Natural killer cell treated with Interleukin-12 subunit alpha and Interleukin-12 subunit beta and Interleukin-15 and Interleukin-18, amount 100 ng/mL, for 72 hours (primary cell): ENCODE measurements at regions not wholly inside any gene's neighbourhood (a gene's known extent, or its start where the extent isn't known, plus 50 kb on each side); places are given as distances from the start of the nearest gene placed in this dataset.

ENCODE experiments used
- ATAC-seq, 2 donors: fragments of 150-1000 bp; cut with Tn5 transposase in 1 of 2; sonication (Bioruptor Pico), chemical (Tn5 transposase) in 1 of 2; 2 replicates each; pipeline ENCODE4 v1.10.0; 2021
- DNase-seq: peaks from one replicate; pipeline ENCODE4 v3.0.0; 2022; ENCODE audit warnings: low spot score
- H3K27ac Mint-ChIP-seq, 2 donors: 1 replicate in 1 of 2; 2 replicates in 1 of 2; pipeline ENCODE4 v1.8.0; 2022; ENCODE audit warnings: mixed read lengths in 2 of 2, mild to moderate bottlenecking in 1 of 2, moderate library complexity in 1 of 2
- H3K27me3 Mint-ChIP-seq, 2 donors: 1 replicate in 1 of 2; 2 replicates in 1 of 2; pipeline ENCODE4 v1.8.0; 2022; ENCODE audit warnings: mixed read lengths in 2 of 2
- H3K36me3 Mint-ChIP-seq: one replicate; pipeline ENCODE4 v1.8.0; 2022; ENCODE audit warnings: mixed read lengths
- H3K4me1 Mint-ChIP-seq, 2 donors: 1 replicate in 1 of 2; 2 replicates in 1 of 2; pipeline ENCODE4 v1.8.0; 2022; ENCODE audit warnings: low read depth in 2 of 2, mixed read lengths in 2 of 2, mild to moderate bottlenecking in 1 of 2
- H3K4me3 Mint-ChIP-seq: one replicate; pipeline ENCODE4 v1.8.0; 2022; ENCODE audit warnings: mixed read lengths
- H3K9me3 Mint-ChIP-seq: 2 replicates; pipeline ENCODE4 v1.8.0; 2022; ENCODE audit warnings: mixed read lengths

GRCh38 chr2:174697255-174697654 lies 67.0 kb downstream of the CHRNA1 start:
- peaks cover 0 to 5% of the 10 kb centered on the region in 2 donors for H3K4me1 Mint-ChIP-seq
- peaks cover 22 to 23% of the 10 kb centered on the region in 2 donors for H3K27me3 Mint-ChIP-seq
- H3K4me3 Mint-ChIP-seq, result no peak overlapping the region
- H3K9me3 Mint-ChIP-seq, result no peaks in the 10 kb centered on the region
- no peaks in the 10 kb centered on the region for H3K36me3 Mint-ChIP-seq
- ATAC-seq, result peak; percentile 87 to 91
- DNase-seq, result peak; percentile 76
- H3K27ac Mint-ChIP-seq, result no peak overlapping the region

DNA sequence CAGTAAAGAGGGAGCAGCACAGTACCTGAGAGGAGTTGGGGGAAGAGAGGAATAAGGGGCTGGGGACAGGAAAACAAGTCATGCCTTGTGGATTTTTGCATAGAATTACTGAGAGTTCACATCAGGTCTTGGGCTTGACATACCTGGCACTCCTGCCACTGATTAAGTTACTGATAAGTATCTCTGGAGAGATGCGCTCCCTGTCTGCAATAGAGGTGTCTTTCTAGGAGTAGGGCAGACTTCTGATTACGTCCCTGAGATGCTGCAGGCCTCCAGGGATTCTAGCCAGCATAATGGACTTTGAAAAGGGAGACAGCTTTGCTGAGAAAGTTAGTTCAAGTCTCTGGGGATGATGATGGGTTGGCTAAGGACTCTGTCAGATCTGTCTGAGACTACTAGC lies 69.4 kb downstream of the CHRNA1 start:
- H3K27me3 Mint-ChIP-seq, result peaks cover 14 to 19% of the 10 kb centered on the region in 2 donors
- H3K27ac Mint-ChIP-seq, result no peak overlapping the region
- ATAC-seq (no peak), DNase-seq (no peak)
- H3K4me1 Mint-ChIP-seq, result peaks cover 0 to 5% of the 10 kb centered on the region in 2 donors
- no peaks in the 10 kb centered on the region for H3K9me3 Mint-ChIP-seq
- H3K4me3 Mint-ChIP-seq, result no peak overlapping the region
- H3K36me3 Mint-ChIP-seq, result no peaks in the 10 kb centered on the region

DNA sequence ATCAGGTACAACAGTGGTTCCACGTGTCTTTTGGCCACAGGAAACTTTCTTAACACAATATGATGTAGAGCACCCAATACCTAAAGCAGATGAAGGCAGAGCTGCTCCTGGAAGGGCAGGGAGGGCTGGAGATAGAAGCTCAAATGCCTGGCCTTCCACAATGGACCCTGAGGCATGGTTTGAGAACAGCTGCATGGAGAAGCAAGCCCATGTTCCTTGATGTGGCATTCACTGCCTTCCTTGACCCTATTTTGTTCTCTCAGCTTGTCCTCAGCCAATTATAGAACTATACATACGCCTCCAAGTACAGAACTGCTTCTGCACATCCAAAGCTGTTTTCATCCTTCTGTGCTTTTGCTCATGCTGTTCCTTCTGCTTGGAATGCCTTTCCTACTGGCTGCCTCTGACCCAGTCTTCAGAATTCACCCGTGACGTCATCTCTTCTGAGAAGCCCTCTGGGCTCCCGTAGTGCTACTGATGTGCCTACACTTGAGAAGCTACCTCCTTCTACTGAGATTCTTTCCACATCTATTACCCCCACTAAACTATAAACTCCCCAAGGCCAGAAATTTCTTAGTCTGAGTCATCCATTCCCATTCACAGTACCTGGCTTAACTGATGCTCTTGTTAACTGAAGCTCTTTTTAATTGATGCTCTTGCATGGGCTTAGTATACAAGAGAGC lies 69.9 kb downstream of the CHRNA1 start:
- no peaks in the 10 kb centered on the region for H3K9me3 Mint-ChIP-seq
- H3K4me3 Mint-ChIP-seq, result no peak overlapping the region
- no peaks in the 10 kb centered on the region for H3K36me3 Mint-ChIP-seq
- H3K27me3 Mint-ChIP-seq, result peaks cover 14 to 19% of the 10 kb centered on the region in 2 donors
- ATAC-seq (no peak), DNase-seq (no peak)
- no peak overlapping the region for H3K27ac Mint-ChIP-seq
- peaks cover 0 to 5% of the 10 kb centered on the region in 2 donors for H3K4me1 Mint-ChIP-seq

GRCh38 chr2:174693344-174693743 lies 70.9 kb downstream of the CHRNA1 start:
- DNase-seq, result no peak
- Mint-ChIP-seq H3K27ac (no peak overlapping the region), H3K36me3 (no peaks in the 10 kb centered on the region), H3K9me3 (no peaks in the 10 kb centered on the region), H3K27me3 (peaks cover 14 to 19% of the 10 kb centered on the region in 2 donors), H3K4me1 (peaks cover 0 to 5% of the 10 kb centered on the region in 2 donors), H3K4me3 (no peak overlapping the region)
- no peak for ATAC-seq

DNA sequence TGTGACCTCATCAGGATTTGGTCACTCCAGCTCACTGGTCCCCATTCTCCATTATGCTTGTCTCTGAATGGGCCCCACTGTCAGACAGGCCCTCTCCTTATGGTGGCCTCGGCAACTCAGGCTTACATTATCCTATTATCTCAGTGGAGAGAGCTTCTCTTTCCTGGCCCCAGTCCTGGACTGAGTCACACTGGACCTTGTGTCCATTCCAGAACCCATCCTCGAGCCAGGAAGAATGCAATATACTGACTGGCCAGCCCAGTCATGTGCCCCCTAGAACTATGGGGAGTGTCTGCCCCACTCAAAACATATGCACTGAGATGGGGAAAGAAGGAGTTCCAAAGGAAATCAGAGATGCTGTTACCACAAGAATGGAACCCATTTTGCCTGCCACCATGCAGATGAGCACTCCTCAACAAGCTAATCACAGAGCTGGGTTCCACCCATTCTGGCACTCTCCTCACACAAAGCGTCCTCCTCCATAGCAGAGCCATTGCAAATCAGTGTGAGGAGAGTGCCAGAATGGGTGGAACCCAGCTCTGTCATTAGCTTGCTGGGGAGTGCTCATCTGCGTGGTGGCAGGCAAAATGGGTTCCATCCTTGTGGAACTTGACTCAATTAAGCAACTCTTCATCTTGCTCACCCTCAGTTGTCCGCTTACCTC lies 71.9 kb downstream of the CHRNA1 start:
- no peak overlapping the region for H3K27ac Mint-ChIP-seq

GRCh38 chr2:174691201-174691779 lies 73.0 kb downstream of the CHRNA1 start:
- H3K9me3 Mint-ChIP-seq, result no peaks in the 10 kb centered on the region
- H3K4me3 Mint-ChIP-seq, result no peak overlapping the region
- no peak for ATAC-seq
- DNase-seq, result no peak
- H3K27me3 Mint-ChIP-seq, result peaks cover 14% of the 10 kb centered on the region in 2 donors
- no peaks in the 10 kb centered on the region for H3K4me1 Mint-ChIP-seq
- no peak overlapping the region for H3K27ac Mint-ChIP-seq
- no peaks in the 10 kb centered on the region for H3K36me3 Mint-ChIP-seq

More for the DNA sequence above, 71.9 kb downstream of the CHRNA1 start:
- peaks cover 0 to 4% of the 10 kb centered on the region in 2 donors for H3K4me1 Mint-ChIP-seq
- no peak for ATAC-seq
- DNase-seq, result no peak
- no peaks in the 10 kb centered on the region for H3K9me3 Mint-ChIP-seq
- no peaks in the 10 kb centered on the region for H3K36me3 Mint-ChIP-seq
- peaks cover 14 to 18% of the 10 kb centered on the region in 2 donors for H3K27me3 Mint-ChIP-seq
- H3K4me3 Mint-ChIP-seq, result no peak overlapping the region

DNA sequence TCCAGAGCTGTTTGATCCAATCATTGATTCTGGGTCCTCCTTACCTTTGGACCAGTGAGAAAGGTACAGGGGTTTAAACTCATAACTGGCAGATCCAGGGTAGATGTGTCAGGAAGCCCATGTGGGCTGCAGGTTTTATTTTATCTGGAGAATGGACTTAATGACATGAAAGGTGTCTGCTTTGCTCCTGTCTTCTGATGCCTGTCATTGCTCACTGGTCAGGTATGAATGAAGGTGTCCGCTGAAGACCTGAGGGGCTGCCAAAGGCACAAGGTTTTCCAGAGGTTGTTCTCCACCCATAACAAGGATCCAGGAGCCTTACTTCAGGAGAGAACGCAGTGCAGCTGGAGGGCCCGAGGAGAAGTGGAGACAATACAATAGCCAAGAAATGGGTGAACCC lies 74.2 kb downstream of the CHRNA1 start:
- H3K4me1 Mint-ChIP-seq, result no peaks in the 10 kb centered on the region
- no peaks in the 10 kb centered on the region for H3K36me3 Mint-ChIP-seq
- H3K27me3 Mint-ChIP-seq, result peaks cover 14% of the 10 kb centered on the region in 2 donors

DNA sequence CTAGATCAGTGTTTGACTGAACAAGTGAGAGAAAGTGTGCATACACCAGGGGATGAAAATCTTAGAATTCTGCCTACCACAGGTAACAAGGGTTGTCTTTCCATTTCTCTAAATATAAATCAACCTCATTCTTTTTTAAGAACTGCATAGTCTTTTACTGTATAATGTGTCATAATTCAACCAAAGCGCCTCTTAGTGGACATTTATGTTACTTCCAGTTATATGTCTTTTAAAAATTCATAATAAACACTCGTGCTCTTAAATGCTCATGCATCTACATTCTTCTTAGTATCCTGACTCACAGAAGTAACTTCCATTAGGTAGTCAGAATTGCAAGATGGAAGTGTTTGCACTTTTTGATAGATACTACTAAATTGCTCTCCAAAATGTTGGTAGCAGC lies 76.2 kb downstream of the CHRNA1 start:
- H3K36me3 Mint-ChIP-seq, result no peaks in the 10 kb centered on the region
- peak overlapping the region in 1 of 2 donors; percentile 38 for H3K27ac Mint-ChIP-seq
- DNase-seq (no peak), ATAC-seq (no peak)
- H3K27me3 Mint-ChIP-seq, result peaks cover 0 to 5% of the 10 kb centered on the region in 2 donors
- H3K4me3 Mint-ChIP-seq, result no peak overlapping the region
- H3K4me1 Mint-ChIP-seq, result peaks cover 8 to 14% of the 10 kb centered on the region in 2 donors
- H3K9me3 Mint-ChIP-seq, result no peaks in the 10 kb centered on the region

More for the DNA sequence above, 74.2 kb downstream of the CHRNA1 start:
- no peak for DNase-seq
- Mint-ChIP-seq H3K27ac (no peak overlapping the region), H3K4me3 (no peak overlapping the region), H3K9me3 (no peaks in the 10 kb centered on the region)
- ATAC-seq, result no peak

DNA sequence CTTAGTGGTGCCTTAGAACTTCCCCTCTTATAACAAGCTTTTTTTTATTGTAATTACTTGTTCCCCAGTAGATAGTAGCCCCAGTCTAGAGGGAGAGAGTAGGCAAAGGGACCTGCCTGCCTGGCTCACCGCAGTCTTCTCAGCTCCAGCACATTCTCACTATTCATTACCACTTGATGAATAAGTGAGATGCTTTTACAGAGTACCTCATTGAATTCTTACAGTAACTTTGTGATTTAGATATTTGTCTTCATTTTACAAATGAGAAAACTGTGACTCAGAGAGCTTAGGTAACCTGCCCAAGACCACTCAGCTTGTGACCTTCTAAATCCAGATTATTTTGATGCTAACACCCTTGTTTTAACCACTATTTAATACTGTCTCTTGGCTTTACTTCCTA lies 77.8 kb downstream of the CHRNA1 start:
- peaks cover 8 to 14% of the 10 kb centered on the region in 2 donors for H3K4me1 Mint-ChIP-seq
- peaks cover 0 to 5% of the 10 kb centered on the region in 2 donors for H3K27me3 Mint-ChIP-seq
- ATAC-seq (peak in 1 of 2 donors; percentile 28), DNase-seq (no peak)
- H3K36me3 Mint-ChIP-seq, result no peaks in the 10 kb centered on the region
- no peak overlapping the region for H3K27ac Mint-ChIP-seq
- H3K4me3 Mint-ChIP-seq, result no peak overlapping the region
- no peaks in the 10 kb centered on the region for H3K9me3 Mint-ChIP-seq

- DNase-seq, result no peak
- Mint-ChIP-seq H3K36me3 (peaks cover 4% of the 10 kb centered on the region), H3K4me1 (peaks cover 24 to 37% of the 10 kb centered on the region in 2 donors), H3K9me3 (no peaks in the 10 kb centered on the region), H3K4me3 (peak overlapping the region; percentile 90), H3K27ac (peak overlapping the region; percentile 83 to 90), H3K27me3 (peaks cover 0 to 2% of the 10 kb centered on the region in 2 donors)
- no peak for ATAC-seq
Measured at GRCh38 chr2:174683392-174683759, 80.9 kb downstream of the CHRNA1 start.

- ATAC-seq, result peak; percentile 86 to 89
- H3K27ac Mint-ChIP-seq, result peak overlapping the region; percentile 83 to 90
- peaks cover 4% of the 10 kb centered on the region for H3K36me3 Mint-ChIP-seq
- peaks cover 26 to 43% of the 10 kb centered on the region in 2 donors for H3K4me1 Mint-ChIP-seq
- H3K4me3 Mint-ChIP-seq, result peak overlapping the region; percentile 90
- no peaks in the 10 kb centered on the region for H3K9me3 Mint-ChIP-seq
- H3K27me3 Mint-ChIP-seq, result peaks cover 0 to 2% of the 10 kb centered on the region in 2 donors
- DNase-seq, result peak; percentile 74
Measured at GRCh38 chr2:174682578-174683391, 81.5 kb downstream of the CHRNA1 start.

- Mint-ChIP-seq H3K27me3 (peaks cover 0 to 2% of the 10 kb centered on the region in 2 donors), H3K4me3 (peak overlapping the region; percentile 73), H3K36me3 (peaks cover 4% of the 10 kb centered on the region), H3K9me3 (no peaks in the 10 kb centered on the region), H3K27ac (peak overlapping the region; percentile 31 to 78), H3K4me1 (peaks cover 31 to 48% of the 10 kb centered on the region in 2 donors)
- DNase-seq (no peak), ATAC-seq (peak; percentile 75 to 79)
Measured at GRCh38 chr2:174682007-174682577, 82.2 kb downstream of the CHRNA1 start.
